ENCODE measurements at regions not wholly inside any gene's neighbourhood (a gene's known extent, or its start where the extent isn't known, plus 50 kb on each side); places are given as distances from the start of the nearest gene placed in this dataset.

- no peak for TF ChIP-seq CTCF (conservative IDR thresholded peaks at IDR 0.05; ENCODE audit: low read depth, low read length)
- TF ChIP-seq POLR2A (IDR thresholded peaks at IDR 0.05; ENCODE audit: low read depth, low read length): no peak
- no peak for TF ChIP-seq MAZ (IDR thresholded peaks at IDR 0.05; ENCODE audit: borderline replicate concordance, low read depth, low read length)
- TF ChIP-seq CEBPB (IDR thresholded peaks at IDR 0.05; ENCODE audit: low read depth, low read length): no peak
- TF ChIP-seq RFX5 (IDR thresholded peaks at IDR 0.05; ENCODE audit: low read depth, low read length): no peak
- TF ChIP-seq BHLHE40 (IDR thresholded peaks at IDR 0.05; ENCODE audit: low read depth, low read length): no peak
Measured at GRCh38 chr16:73483076-73483791, 435.3 kb upstream of the ZFHX3 start.
